HepG2 (cell line): ENCODE measurements at regions not wholly inside any gene's neighbourhood (a gene's known extent, or its start where the extent isn't known, plus 50 kb on each side); places are given as distances from the start of the nearest gene placed in this dataset.

ENCODE experiments used
- ATAC-seq: fragments of 200-7000 bp; cut with Tn5 transposase; 3 replicates; pipeline ENCODE4 v1.9.1; 2020; ENCODE audit warnings: mild to moderate bottlenecking, moderate library complexity
- BruUV-seq: library from RNA; stranded (reverse); fragments of 400-500 nt; replicated peaks from 2 replicates; lab custom pipeline; 2021; lab: Mats Ljungman, UMichigan
- CTCF ChIA-PET: fragments of 300-600 bp; formaldehyde crosslinking; extraction: SDS; loops from one replicate; lab custom pipeline; 2021; ENCODE audit warnings: low total read pairs, inconsistent platforms, low intra/inter-chr PET ratio; lab: Yijun Ruan, JAX
- POLR2A ChIA-PET: fragments of 350-600 bp; sonication (Branson Sonifier 250); formaldehyde crosslinking; loops from one replicate; lab custom pipeline; 2020; ENCODE audit warnings: antibody characterized with exemption, inconsistent platforms; lab: Yijun Ruan, JAX
- DNase-seq: peaks from one replicate; pipeline ENCODE4 v3.0.0-alpha.2; 2015; ENCODE audit warnings: low spot score
- FAIRE-seq: peaks from 3 replicates; lab custom pipeline; 2011; peaks lifted over from hg19 to GRCh38; lab: Jason Lieb, UNC
- H2AFZ ChIP-seq: one replicate; pipeline ENCODE4 v1.6.1; 2011; ENCODE audit warnings: low read length, inconsistent platforms
- H3K27ac ChIP-seq: fragments of 300-600 bp; 3 replicates; pipeline ENCODE4 v1.8.0; 2011; ENCODE audit warnings: mixed run types, mild to moderate bottlenecking, mixed read lengths, low read length, inconsistent platforms; ENCODE audit not compliant: insufficient read depth; ENCODE audit errors: extremely low read length
- H3K27me3 ChIP-seq, 2 experiments: fragments of 200-600 bp in 1 of 2; 2 replicates in 1 of 2; 3 replicates in 1 of 2; pipeline versions ENCODE4 v1.6.0 to v1.8.0; 2011; ENCODE audit warnings: low read length in 2 of 2, mild to moderate bottlenecking in 2 of 2, moderate library complexity in 2 of 2, inconsistent platforms in 1 of 2; ENCODE audit not compliant: insufficient read depth in 2 of 2, control insufficient read depth in 1 of 2
- H3K36me3 ChIP-seq, 2 experiments: fragments of 200-600 bp in 1 of 2; replicated peaks in 1 of 2; 2 replicates in 1 of 2; 3 replicates in 1 of 2; pipeline versions ENCODE4 v1.5.1 to v1.8.0; 2011; ENCODE audit warnings: low read length in 2 of 2, inconsistent platforms in 1 of 2; ENCODE audit not compliant: insufficient read depth in 2 of 2, control insufficient read depth in 1 of 2
- H3K4me1 ChIP-seq: 2 replicates; pipeline ENCODE4 v1.5.1; 2012; ENCODE audit warnings: low read length, inconsistent platforms; ENCODE audit not compliant: insufficient read depth
- H3K4me2 ChIP-seq: 2 replicates; pipeline ENCODE4 v1.6.0; 2011; ENCODE audit warnings: low read depth, low read length, inconsistent platforms
- H3K4me3 ChIP-seq, 3 experiments: fragments of 200-600 bp in 1 of 3; sonication (generic), shearing (Covaris generic) in 1 of 3; replicated peaks in 1 of 3; 2 replicates each; pipeline ENCODE4 v1.5.1; 2011 to 2016; ENCODE audit warnings: low read length in 3 of 3, inconsistent platforms in 2 of 3, low read depth in 2 of 3, mild to moderate bottlenecking in 2 of 3, control low read depth in 1 of 3, mixed read lengths in 1 of 3; ENCODE audit not compliant: insufficient read depth in 1 of 3
- H3K79me2 ChIP-seq: one replicate; pipeline ENCODE4 v1.6.1; 2011; ENCODE audit warnings: low read length, inconsistent platforms; ENCODE audit not compliant: insufficient read depth
- H3K9ac ChIP-seq: 2 replicates; pipeline ENCODE4 v1.6.0; 2011; ENCODE audit warnings: mild to moderate bottlenecking, low read depth, low read length, inconsistent platforms; ENCODE audit not compliant: insufficient read depth
- H3K9me3 ChIP-seq: 2 replicates; pipeline ENCODE4 v1.5.1; 2012; ENCODE audit warnings: mild to moderate bottlenecking, low read length
- H4K20me1 ChIP-seq: 2 replicates; pipeline ENCODE4 v1.6.0; 2011; ENCODE audit warnings: inconsistent platforms, mild to moderate bottlenecking, low read length, moderate library complexity; ENCODE audit not compliant: insufficient read depth
- CEBPG ChIP-seq: IDR thresholded peaks from 2 replicates; pipeline ENCODE4 v1.6.1; 2016
- GFI1 ChIP-seq: sonication (generic); formaldehyde crosslinking; IDR thresholded peaks from 2 replicates; pipeline ENCODE4 v1.5.0; 2020; ENCODE audit warnings: missing genetic modification reagents, mild to moderate bottlenecking, borderline replicate concordance
- KDM1A ChIP-seq: IDR thresholded peaks from 2 replicates; pipeline ENCODE4 v1.6.1; 2016; ENCODE audit warnings: missing compliant biosample characterization
- MLX ChIP-seq: IDR thresholded peaks from 2 replicates; pipeline ENCODE4 v1.6.1; 2016
- MXI1 ChIP-seq: IDR thresholded peaks from 3 replicates; pipeline ENCODE4 v1.6.1; 2012; ENCODE audit warnings: low read depth, low read length, inconsistent platforms, borderline replicate concordance
- NPAS2 ChIP-seq: sonication (generic); formaldehyde crosslinking; IDR thresholded peaks from 2 replicates; pipeline ENCODE4 v1.8.0; 2022; ENCODE audit warnings: mild to moderate bottlenecking, missing genetic modification reagents, borderline replicate concordance
- RAD21 ChIP-seq: fragments of 450-650 bp; formaldehyde crosslinking; IDR thresholded peaks from 2 replicates; pipeline ENCODE4 v1.5.0; 2020; ENCODE audit warnings: mild to moderate bottlenecking
- RFX3 ChIP-seq: IDR thresholded peaks from 2 replicates; pipeline ENCODE4 v1.6.1; 2016; ENCODE audit warnings: missing biosample characterization, missing genetic modification reagents
- SAFB2 ChIP-seq: sonication (generic); formaldehyde crosslinking; IDR thresholded peaks from 2 replicates; pipeline ENCODE4 v1.5.1; 2020; ENCODE audit warnings: missing genetic modification reagents, low read depth, mild to moderate bottlenecking, borderline replicate concordance
- SKIL ChIP-seq: sonication (generic); formaldehyde crosslinking; IDR thresholded peaks from 2 replicates; pipeline ENCODE4 v1.8.0; 2022; ENCODE audit warnings: missing genetic modification reagents, mild to moderate bottlenecking, moderate library complexity, borderline replicate concordance
- STAG1 ChIP-seq: sonication (generic); formaldehyde crosslinking; IDR thresholded peaks from 2 replicates; pipeline ENCODE4 v1.4.0; 2020; ENCODE audit warnings: missing genetic modification reagents
- XRCC5 ChIP-seq: fragments of 200-400 bp; formaldehyde crosslinking; optimal IDR thresholded peaks from 2 replicates; pipeline ENCODE3; 2017; ENCODE audit warnings: mild to moderate bottlenecking, low read length
- ZNF616 ChIP-seq: sonication (generic); formaldehyde crosslinking; IDR thresholded peaks from 2 replicates; pipeline ENCODE4 v1.5.0; 2020; ENCODE audit warnings: low read depth, mild to moderate bottlenecking, missing genetic modification reagents
- ZNF670 ChIP-seq: sonication (generic); formaldehyde crosslinking; IDR thresholded peaks from 2 replicates; pipeline ENCODE4 v1.8.0; 2022; ENCODE audit warnings: mild to moderate bottlenecking, missing genetic modification reagents, borderline replicate concordance
- ZNF761 ChIP-seq: sonication (generic); formaldehyde crosslinking; conservative IDR thresholded peaks from 2 replicates; pipeline ENCODE4 v1.4.0; 2020; ENCODE audit warnings: mild to moderate bottlenecking, missing genetic modification reagents
- ZSCAN25 ChIP-seq: sonication (generic); formaldehyde crosslinking; IDR thresholded peaks from 2 replicates; pipeline ENCODE4 v1.8.0; 2022; ENCODE audit warnings: mild to moderate bottlenecking, missing genetic modification reagents
- WGBS: methylation state at CpG from one replicate; pipeline ENCODE4 v1.1.6; 2017; ENCODE audit warnings: low lambda C conversion rate; 5-methylcytosine and 5-hydroxymethylcytosine counted together
- in situ Hi-C: cut with HindIII; loops from 2 replicates; pipeline ENCODE4 v1.10.0; 2017; ENCODE audit warnings: low pct_unique_long_range_greater_than_20kb; ENCODE audit not compliant: extremely low pct_ligation_motif_present
- intact Hi-C: fragments of 100-400 bp; cut with micrococcal nuclease; formaldehyde crosslinking; loops from one replicate; pipeline ENCODE4 v1.10.0; 2022; ENCODE audit not compliant: unreplicated experiment
- TF ChIP-seq, protein P1 (sequence below): sonication (generic); formaldehyde crosslinking; IDR thresholded peaks from 2 replicates; pipeline ENCODE4 v1.8.1; 2023; ENCODE audit warnings: mild to moderate bottlenecking, missing genetic modification reagents
- TF ChIP-seq, protein P2 (sequence below): sonication (generic); formaldehyde crosslinking; IDR thresholded peaks from 2 replicates; pipeline ENCODE4 v1.8.0; 2022; ENCODE audit warnings: missing genetic modification reagents, mild to moderate bottlenecking, inconsistent platforms, borderline replicate concordance

DNA sequence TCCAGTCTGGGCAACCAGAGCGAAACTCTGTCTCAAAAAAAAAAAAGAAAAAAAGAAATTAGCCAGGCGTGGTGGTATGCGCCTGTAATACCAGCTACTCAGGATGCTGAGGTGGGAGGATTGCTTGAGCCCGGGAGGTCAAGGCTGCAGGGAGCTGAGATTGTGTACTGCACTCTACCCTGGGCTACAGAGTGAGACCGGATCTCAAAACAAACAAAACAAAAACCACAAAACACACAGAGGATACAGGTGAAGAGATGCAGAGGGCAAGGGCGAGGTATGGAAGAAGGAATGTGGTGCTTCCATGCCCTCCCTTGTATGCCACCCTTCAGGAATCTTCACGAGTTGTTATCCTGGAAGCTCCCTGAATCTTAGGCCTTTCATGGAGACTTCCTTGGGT lies 68.5 kb downstream of the NDUFS5 start (continued):
- TF ChIP-seq KDM1A (CRISPR knock-in tag), result peak; percentile 25; the same call in 1 of the 2 replicates
- TF ChIP-seq GFI1, result peak; percentile 88
- no peak for TF ChIP-seq MLX (CRISPR knock-in tag)
- TF ChIP-seq, all 625 proteins: peak for 14

DNA sequence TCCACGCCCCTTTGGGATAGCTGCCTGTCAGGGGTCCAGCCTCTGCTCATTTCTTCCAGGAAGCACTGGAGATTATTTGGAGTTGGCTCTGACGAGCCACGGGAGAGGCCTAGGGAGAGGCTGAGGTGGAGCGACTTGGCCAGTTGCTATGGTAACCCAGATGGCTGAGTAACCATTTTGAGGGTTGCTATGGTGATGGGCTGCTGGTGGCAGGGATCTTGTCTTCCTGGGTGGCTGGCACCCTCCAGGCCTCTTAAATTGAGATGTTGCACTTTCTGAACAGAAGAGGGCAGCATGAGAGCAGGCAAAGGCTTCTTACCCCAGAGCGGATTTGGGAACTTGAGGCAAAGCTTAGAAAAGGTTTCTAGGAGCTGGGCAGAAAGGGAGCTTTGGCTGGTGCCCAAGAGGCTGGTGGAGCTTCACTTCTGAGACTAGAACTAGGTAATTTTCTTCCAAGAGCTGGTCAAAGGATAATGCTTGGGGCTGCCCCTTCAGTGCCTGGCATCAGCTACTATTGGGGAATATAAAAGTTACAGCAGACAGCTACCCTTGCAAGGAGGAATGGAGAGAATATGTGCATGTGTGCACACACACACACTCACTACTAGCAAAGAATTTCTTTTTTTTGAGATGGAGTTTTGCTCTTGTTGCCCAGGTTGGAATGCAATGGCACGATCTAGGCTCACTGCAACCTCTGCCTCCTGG lies 72.5 kb downstream of the NDUFS5 start:
- H2AFZ ChIP-seq, result no peak overlapping the region
- no peaks in the 10 kb centered on the region for H3K36me3 ChIP-seq
- no peaks in the 10 kb centered on the region for H3K27me3 ChIP-seq
- no peak overlapping the region for H3K4me3 ChIP-seq
- peaks cover 18% of the 10 kb centered on the region for H3K4me1 ChIP-seq
- BruUV-seq, result no TSS peak
- H3K9ac ChIP-seq, result no peak overlapping the region
- no peak overlapping the region for H3K4me2 ChIP-seq
- 37% methylated on average over 3 of the region's 6 CpGs for WGBS
- H3K79me2 ChIP-seq, result no peaks in the 10 kb centered on the region
- DNase-seq (peak; percentile 65), FAIRE-seq (peak; percentile 76), ATAC-seq (peak; percentile 83)
- POLR2A ChIA-PET, result interaction anchor here (1.3 kb wide), 1 partner anchor 171 kb away, joined by 3 read pairs; no protein-coding TSS in a partner anchor
- H3K9me3 ChIP-seq, result no peaks in the 10 kb centered on the region
- no peak overlapping the region for H3K27ac ChIP-seq
- intact Hi-C loops (loop anchor here (1.0 to 5.0 kb wide), 2 partner anchors 160 to 439 kb away; no protein-coding TSS in a partner anchor), in situ Hi-C loops (loop anchor here (25.0 kb wide), 1 partner anchor 439 kb away; no protein-coding TSS in a partner anchor)
- CTCF ChIA-PET, result interaction anchor here (1.6 to 3.1 kb wide), 2 partner anchors 93 to 160 kb away, joined by 6 to 27 read pairs; no protein-coding TSS in a partner anchor
- no peaks in the 10 kb centered on the region for H4K20me1 ChIP-seq
- no peak for TF ChIP-seq ZNF616 (CRISPR knock-in tag)
- no peak for TF ChIP-seq ZNF670
- TF ChIP-seq MXI1, result 0 out of 3 replicates have a peak, but pooled peaks have one; percentile 28
- TF ChIP-seq, protein P1, sequence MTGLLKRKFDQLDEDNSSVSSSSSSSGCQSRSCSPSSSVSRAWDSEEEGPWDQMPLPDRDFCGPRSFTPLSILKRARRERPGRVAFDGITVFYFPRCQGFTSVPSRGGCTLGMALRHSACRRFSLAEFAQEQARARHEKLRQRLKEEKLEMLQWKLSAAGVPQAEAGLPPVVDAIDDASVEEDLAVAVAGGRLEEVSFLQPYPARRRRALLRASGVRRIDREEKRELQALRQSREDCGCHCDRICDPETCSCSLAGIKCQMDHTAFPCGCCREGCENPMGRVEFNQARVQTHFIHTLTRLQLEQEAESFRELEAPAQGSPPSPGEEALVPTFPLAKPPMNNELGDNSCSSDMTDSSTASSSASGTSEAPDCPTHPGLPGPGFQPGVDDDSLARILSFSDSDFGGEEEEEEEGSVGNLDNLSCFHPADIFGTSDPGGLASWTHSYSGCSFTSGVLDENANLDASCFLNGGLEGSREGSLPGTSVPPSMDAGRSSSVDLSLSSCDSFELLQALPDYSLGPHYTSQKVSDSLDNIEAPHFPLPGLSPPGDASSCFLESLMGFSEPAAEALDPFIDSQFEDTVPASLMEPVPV, result no peak
- TF ChIP-seq ZNF761 (CRISPR knock-in tag), result no peak
- TF ChIP-seq SKIL (CRISPR knock-in tag), result no peak
- TF ChIP-seq XRCC5, result peak; percentile 39
- TF ChIP-seq CEBPG (CRISPR knock-in tag), result 0 out of 2 replicates have a peak, but pooled peaks have one; percentile 10
- peak; percentile 84 for TF ChIP-seq RAD21
- TF ChIP-seq SAFB2, result no peak
- peak; percentile 92 for TF ChIP-seq STAG1
- peak; percentile 68 for TF ChIP-seq RFX3 (CRISPR knock-in tag)
- TF ChIP-seq ZSCAN25, result no peak
- TF ChIP-seq NPAS2 (CRISPR knock-in tag), result no peak
- TF ChIP-seq, protein P2, sequence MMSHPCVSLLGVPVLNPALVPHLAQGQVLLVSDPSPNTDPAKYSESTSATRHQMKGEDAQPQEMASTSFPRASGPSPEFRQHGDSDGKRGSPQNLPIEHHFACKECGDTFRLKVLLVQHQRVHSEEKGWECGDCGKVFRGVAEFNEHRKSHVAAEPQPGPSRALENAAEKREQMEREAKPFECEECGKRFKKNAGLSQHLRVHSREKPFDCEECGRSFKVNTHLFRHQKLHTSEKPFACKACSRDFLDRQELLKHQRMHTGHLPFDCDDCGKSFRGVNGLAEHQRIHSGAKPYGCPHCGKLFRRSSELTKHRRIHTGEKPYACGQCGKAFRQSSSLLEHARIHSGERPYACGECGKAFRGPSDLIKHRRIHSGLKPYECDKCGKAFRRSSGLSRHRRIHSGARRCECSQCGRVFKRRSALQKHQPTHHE (CRISPR knock-in tag), result no peak
